ENCODE measurements at regions not wholly inside any gene's neighbourhood (a gene's known extent, or its start where the extent isn't known, plus 50 kb on each side); places are given as distances from the start of the nearest gene placed in this dataset.
"Not testable (repeated sequence)": the region's sequence is repeated elsewhere in the genome, so short reads cannot be mapped to it uniquely, and the experiment has no call there.

DNA sequence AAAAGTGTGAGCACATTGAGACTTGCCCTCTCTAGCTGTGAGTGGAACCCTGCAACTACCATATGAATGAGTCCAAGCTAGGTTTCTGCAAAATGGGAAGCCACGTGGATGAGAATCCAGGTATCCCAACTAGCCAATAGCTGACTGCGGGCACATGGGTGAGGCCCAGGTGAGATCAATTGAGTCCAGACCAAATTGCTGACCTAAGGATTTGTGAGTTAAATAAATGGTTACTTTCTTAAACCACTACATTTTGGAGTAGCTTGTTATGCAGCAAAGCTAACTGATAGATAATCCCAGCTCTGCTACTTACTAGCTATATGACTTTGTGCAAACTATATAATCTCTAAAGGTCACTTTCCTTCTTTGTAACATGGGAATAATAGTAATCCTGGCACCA, 150.3 kb upstream of the LCORL start:
- DNase-seq (ENCODE audit: low spot score in 2 of 2, unreplicated experiment in 2 of 2) = no peak
- no peaks in the 10 kb centered on the region for H3K4me1 Mint-ChIP-seq
- H3K27me3 Mint-ChIP-seq (ENCODE audit: low read depth) = no peaks in the 10 kb centered on the region
- no peaks in the 10 kb centered on the region for H3K36me3 Mint-ChIP-seq
- H3K4me3 Mint-ChIP-seq = no peak overlapping the region
- no peak overlapping the region for H3K27ac Mint-ChIP-seq
- TF ChIP-seq, protein P1, sequence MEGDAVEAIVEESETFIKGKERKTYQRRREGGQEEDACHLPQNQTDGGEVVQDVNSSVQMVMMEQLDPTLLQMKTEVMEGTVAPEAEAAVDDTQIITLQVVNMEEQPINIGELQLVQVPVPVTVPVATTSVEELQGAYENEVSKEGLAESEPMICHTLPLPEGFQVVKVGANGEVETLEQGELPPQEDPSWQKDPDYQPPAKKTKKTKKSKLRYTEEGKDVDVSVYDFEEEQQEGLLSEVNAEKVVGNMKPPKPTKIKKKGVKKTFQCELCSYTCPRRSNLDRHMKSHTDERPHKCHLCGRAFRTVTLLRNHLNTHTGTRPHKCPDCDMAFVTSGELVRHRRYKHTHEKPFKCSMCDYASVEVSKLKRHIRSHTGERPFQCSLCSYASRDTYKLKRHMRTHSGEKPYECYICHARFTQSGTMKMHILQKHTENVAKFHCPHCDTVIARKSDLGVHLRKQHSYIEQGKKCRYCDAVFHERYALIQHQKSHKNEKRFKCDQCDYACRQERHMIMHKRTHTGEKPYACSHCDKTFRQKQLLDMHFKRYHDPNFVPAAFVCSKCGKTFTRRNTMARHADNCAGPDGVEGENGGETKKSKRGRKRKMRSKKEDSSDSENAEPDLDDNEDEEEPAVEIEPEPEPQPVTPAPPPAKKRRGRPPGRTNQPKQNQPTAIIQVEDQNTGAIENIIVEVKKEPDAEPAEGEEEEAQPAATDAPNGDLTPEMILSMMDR (IDR thresholded peaks at IDR 0.05; ENCODE audit: unreplicated experiment) = no peak
- peaks cover 3% of the 10 kb centered on the region for H3K9me3 Mint-ChIP-seq

DNA sequence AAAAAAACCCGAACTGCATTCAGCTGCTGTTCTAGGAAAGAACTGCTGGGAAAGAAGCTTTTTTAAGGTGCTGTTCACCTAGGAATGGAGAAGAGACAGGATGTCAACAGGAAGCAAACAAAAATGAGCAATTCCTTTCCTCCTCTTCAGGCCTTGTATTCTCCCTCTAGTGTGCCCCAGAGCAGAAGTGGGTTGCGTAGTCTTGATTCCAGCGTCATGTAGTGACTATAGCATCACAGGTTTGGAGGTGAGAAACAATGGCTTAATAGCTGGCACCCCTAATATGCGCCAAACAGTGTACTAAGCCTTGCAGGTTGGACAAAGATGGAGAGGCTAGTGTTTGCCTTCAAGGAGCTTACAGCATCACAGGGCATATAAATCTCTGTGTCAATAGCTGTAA, 146.3 kb upstream of the LCORL start:
- Mint-ChIP-seq H3K36me3 (no peaks in the 10 kb centered on the region), H3K27ac (no peak overlapping the region)
- DNase-seq (ENCODE audit: low spot score in 2 of 2, unreplicated experiment in 2 of 2) = no peak

DNA sequence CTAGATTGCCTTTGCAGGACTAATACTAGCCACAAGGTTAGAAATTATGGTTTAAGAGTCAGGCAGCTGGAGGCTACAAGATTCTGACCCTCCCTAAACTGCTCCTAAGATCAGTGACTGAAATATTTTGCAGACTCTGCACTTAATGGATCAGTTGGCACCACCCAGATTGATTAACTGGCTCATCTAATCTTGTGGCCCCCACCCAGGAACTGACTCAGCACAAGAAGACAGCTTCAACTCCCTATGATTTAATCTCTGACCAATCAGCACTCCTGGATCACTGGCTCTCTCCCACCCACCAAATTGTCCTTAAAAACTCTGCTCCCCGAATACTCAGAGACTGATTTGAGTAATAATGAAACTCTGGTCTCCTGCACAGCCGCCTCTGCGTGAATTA, 145.4 kb upstream of the LCORL start:
- H3K36me3 Mint-ChIP-seq = no peaks in the 10 kb centered on the region
- H3K27me3 Mint-ChIP-seq (ENCODE audit: low read depth) = no peaks in the 10 kb centered on the region
- TF ChIP-seq, protein P1 (IDR thresholded peaks at IDR 0.05; ENCODE audit: unreplicated experiment) = no peak
- no peak overlapping the region for H3K27ac Mint-ChIP-seq
- H3K4me1 Mint-ChIP-seq = no peaks in the 10 kb centered on the region
- H3K4me3 Mint-ChIP-seq = no peak overlapping the region
- DNase-seq (ENCODE audit: low spot score in 2 of 2, unreplicated experiment in 2 of 2) = no peak
- H3K9me3 Mint-ChIP-seq = peaks cover 15% of the 10 kb centered on the region

More for the DNA sequence above, 146.3 kb upstream of the LCORL start:
- Mint-ChIP-seq H3K27me3 (ENCODE audit: low read depth) (no peaks in the 10 kb centered on the region), H3K4me3 (no peak overlapping the region), H3K9me3 (peaks cover 12% of the 10 kb centered on the region), H3K4me1 (no peaks in the 10 kb centered on the region)
- TF ChIP-seq, protein P1 (IDR thresholded peaks at IDR 0.05; ENCODE audit: unreplicated experiment) = no peak

DNA sequence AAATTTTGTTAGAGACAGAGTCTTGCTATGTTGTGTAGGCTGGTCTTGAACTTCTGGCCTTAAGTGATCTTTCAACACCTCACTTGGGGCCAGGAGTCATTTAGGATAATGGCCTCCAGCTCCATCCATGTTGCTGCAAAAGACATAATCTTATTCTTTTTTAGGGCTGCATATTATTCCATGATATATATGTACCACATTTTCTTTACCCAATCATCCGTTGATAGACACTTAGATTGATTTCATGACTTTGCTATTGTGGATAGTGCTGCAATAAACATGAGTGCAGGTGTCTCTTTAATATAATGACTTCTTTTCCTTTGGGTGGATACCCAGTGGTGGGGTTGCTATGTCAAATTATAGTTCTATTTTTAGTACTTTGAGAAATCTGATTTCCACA, 140.9 kb upstream of the LCORL start:
- Mint-ChIP-seq H3K9me3 (peaks cover 11% of the 10 kb centered on the region), H3K27me3 (ENCODE audit: low read depth) (no peaks in the 10 kb centered on the region), H3K27ac (no peak overlapping the region), H3K36me3 (no peaks in the 10 kb centered on the region), H3K4me1 (no peaks in the 10 kb centered on the region), H3K4me3 (no peak overlapping the region)
- TF ChIP-seq, protein P1 (IDR thresholded peaks at IDR 0.05; ENCODE audit: unreplicated experiment) = no peak
- DNase-seq (ENCODE audit: low spot score in 2 of 2, unreplicated experiment in 2 of 2) = no peak

DNA sequence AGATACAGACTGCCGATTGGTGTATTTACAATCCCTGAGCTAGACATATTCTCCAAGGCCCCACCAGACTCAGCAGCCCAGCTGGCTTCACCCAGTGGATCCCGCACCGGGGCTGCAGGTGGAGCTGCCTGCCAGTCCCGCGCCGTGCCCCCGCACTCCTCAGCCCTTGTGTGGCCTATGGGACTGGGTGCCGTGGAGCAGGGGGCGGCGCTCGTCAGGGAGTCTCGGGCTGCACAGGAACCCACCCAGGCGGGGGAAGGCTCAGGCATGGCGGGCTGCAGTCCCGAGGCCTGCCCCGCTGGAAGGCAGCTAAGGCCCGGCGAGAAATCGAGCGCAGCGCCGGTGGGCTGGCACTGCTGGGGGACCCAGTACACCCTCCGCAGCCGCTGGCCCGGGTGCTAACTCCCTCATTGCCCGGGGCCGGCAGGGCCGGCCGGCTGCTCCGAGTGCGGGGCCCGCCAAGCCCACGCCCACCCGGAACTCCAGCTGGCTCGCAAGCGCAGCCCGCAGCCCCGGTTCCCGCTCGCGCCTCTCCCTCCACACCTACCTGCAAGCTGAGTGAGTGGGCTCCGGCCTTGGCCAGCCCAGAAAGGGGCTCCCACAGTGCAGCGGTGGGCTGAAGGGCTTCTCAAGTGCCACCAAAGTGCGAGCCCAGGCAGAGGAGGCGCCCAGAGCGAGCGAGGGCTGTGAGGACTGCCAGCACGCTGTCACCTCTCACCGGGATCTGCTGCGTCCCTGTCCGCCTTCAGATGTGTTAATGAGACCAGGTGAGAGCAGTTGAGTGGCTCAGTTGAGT, 137.8 kb upstream of the LCORL start:
- not testable (repeated sequence) for DNase-seq (ENCODE audit: low spot score in 2 of 2, unreplicated experiment in 2 of 2); H3K4me1 Mint-ChIP-seq; H3K27ac Mint-ChIP-seq; H3K4me3 Mint-ChIP-seq; H3K27me3 Mint-ChIP-seq (ENCODE audit: low read depth); H3K36me3 Mint-ChIP-seq
- H3K9me3 Mint-ChIP-seq = peaks cover 11% of the 10 kb centered on the region

DNA sequence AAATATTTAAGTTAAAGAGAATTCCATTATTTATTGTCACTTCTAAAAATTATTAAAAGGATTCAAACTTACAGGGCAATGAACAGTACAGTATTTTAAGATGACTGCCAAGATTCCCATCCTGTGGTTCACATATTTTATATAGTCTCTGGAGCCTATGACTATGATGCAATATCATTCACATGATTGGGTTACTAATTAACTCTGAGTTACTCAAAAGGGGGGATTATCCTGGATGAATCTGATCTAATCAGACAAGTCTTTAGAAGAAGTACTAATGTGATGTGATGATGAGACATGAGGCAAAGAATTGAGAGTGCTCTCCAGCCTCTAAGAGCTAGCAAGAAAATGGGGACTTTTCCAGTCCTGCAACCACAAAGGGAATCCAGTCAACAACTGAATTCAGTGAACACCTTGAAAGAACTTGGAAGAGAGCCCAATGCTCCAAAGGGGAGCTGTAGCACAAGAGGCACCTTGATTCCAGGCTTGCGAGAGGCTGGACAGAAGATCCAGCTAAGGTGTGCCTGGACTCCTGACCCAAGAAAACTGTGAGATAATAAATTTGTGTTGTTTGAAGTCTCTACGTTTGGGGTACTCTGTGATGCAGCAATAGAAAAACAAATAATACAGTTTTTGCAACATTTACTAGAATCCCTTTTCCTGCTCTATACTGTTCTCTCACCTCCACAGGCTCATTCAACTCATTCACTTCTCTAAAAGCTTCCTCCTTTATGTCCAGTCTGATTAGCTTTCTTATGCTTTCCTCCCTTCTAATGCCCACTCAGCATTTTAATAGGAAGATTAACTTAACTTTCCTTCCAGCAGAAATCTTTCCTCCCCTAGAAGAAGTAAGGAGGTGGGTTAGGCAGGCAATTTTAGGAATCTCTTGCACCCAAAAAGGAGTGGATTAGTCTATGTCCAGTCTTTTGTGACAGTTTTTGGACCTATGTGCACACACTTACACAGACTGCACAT, 133.8 kb upstream of the LCORL start:
- DNase-seq (ENCODE audit: low spot score in 2 of 2, unreplicated experiment in 2 of 2) = no peak
- no peak overlapping the region for H3K4me3 Mint-ChIP-seq
- TF ChIP-seq, protein P1 (IDR thresholded peaks at IDR 0.05; ENCODE audit: unreplicated experiment) = no peak
- H3K27ac Mint-ChIP-seq = no peak overlapping the region
- H3K4me1 Mint-ChIP-seq = no peaks in the 10 kb centered on the region
- H3K36me3 Mint-ChIP-seq = no peaks in the 10 kb centered on the region
- peaks cover 13% of the 10 kb centered on the region for H3K9me3 Mint-ChIP-seq
- H3K27me3 Mint-ChIP-seq (ENCODE audit: low read depth) = no peaks in the 10 kb centered on the region
